SK-N-MC (cell line): ENCODE measurements at regions not wholly inside any gene's neighbourhood (a gene's known extent, or its start where the extent isn't known, plus 50 kb on each side); places are given as distances from the start of the nearest gene placed in this dataset.

Source experiments
- DNase-seq: peaks from one replicate; pipeline ENCODE4 v3.0.0-alpha.2; 2011; ENCODE audit warnings: low read depth, low spot score
- H3K27ac ChIP-seq: fragments of 200-600 bp; sonication (generic); 2 replicates; pipeline ENCODE4 v1.5.1; 2016; ENCODE audit warnings: mixed run types
- H3K36me3 ChIP-seq: fragments of 200-600 bp; sonication (generic); 2 replicates; pipeline ENCODE4 v1.6.1; 2017; ENCODE audit warnings: antibody characterized with exemption, low read length, mixed read lengths; ENCODE audit not compliant: insufficient read depth
- H3K4me3 ChIP-seq: fragments of 200-600 bp; sonication (generic); 2 replicates; pipeline ENCODE4 v1.5.1; 2016
- H3K9ac ChIP-seq: fragments of 200-600 bp; sonication (generic); 2 replicates; pipeline ENCODE4 v1.8.0; 2017; ENCODE audit warnings: mixed run types, mixed read lengths; ENCODE audit not compliant: insufficient read length
- H3K9me3 ChIP-seq: fragments of 200-600 bp; sonication (generic); 2 replicates; pipeline ENCODE4 v1.6.1; 2017; ENCODE audit warnings: low read depth, mild to moderate bottlenecking, antibody characterized with exemption, low read length, moderate library complexity, mixed read lengths
- EZH2 ChIP-seq: fragments of 200-600 bp; sonication (generic); IDR thresholded peaks from one replicate; pipeline ENCODE4 v1.6.1; 2017; ENCODE audit warnings: antibody characterized with exemption
- FOXP2 ChIP-seq: optimal IDR thresholded peaks from 2 replicates; pipeline ENCODE3; 2011; ENCODE audit warnings: mild to moderate bottlenecking, moderate library complexity; ENCODE audit not compliant: insufficient read depth; ENCODE audit errors: extremely low read length, control extremely low read depth
- POLR2AphosphoS5 ChIP-seq: IDR thresholded peaks from 2 replicates; pipeline ENCODE4 v1.6.1; 2012; ENCODE audit warnings: mild to moderate bottlenecking, low read depth, low read length, borderline replicate concordance

DNA sequence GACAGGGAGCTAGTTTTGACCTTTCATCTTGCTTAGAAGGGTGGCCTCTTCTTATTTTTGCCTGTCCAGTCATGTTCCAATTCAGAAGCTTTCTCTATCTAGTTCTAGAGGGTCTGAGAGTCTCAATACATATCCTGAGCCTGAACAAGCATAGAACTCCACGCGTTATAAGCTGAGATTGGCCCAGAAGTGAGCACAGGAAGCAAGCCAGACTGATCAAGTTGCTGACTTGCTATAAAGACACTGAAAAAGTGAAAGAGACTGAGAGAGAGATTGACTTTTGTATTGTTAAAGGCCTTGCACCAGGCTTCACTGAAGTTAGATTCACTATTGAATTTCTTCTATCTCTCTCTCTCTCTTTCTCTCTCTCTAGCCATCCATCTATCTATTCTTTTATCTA lies 142.7 kb upstream of the DOCK10 start:
- Histone ChIP-seq H3K27ac (no peak overlapping the region), H3K9ac (no peak overlapping the region), H3K4me3 (no peak overlapping the region), H3K9me3 (no peaks in the 10 kb centered on the region), H3K36me3 (no peaks in the 10 kb centered on the region)
- DNase-seq = no peak
- no peak for TF ChIP-seq POLR2AphosphoS5
- no peak for TF ChIP-seq FOXP2
- no peak for TF ChIP-seq EZH2

DNA sequence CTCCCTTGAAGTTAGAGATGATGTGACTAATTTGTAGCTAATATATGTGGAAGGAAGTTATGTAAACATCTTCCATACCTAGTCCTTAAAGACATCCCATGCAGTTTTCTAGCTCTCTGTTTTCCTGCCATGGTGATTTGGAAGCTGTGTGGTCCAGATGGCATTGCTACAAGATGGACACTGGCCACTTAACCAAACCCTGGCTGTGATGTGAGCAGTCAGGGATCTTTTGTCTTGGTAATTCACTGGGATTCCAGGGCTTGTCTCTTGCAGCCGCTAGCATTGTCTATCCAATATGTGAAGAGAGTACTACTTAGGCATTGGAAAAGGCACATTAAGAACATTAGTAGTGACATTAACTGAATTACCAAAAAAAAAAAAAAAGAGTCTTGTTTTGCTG lies 139.9 kb upstream of the DOCK10 start:
- Histone ChIP-seq H3K4me3 (no peak overlapping the region), H3K36me3 (no peaks in the 10 kb centered on the region), H3K27ac (no peak overlapping the region), H3K9me3 (no peaks in the 10 kb centered on the region), H3K9ac (no peak overlapping the region)
- no peak for DNase-seq
- TF ChIP-seq POLR2AphosphoS5 = no peak
- no peak for TF ChIP-seq EZH2
- TF ChIP-seq FOXP2 = no peak

DNA sequence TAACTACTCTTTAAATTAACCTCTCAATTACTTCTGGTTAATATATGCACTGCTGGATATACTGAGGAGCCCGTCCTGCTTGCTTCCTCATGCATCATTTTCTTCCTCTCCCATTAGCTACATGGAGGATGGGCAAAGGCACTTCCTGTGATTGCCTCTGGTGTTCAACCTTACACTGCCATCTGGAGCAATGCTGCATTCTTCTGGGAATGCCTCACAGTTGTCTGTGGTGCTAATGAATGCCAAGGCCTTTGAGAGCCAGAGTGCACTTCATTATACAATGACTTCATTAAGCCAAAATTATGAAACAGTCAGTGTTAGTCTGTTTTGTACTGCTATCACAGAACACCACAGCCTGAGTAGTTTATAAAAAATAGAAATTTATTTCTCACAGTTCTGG lies 134.8 kb upstream of the DOCK10 start:
- Histone ChIP-seq H3K9me3 (no peaks in the 10 kb centered on the region), H3K4me3 (no peak overlapping the region), H3K9ac (no peak overlapping the region), H3K36me3 (no peaks in the 10 kb centered on the region), H3K27ac (no peak overlapping the region)
- no peak for TF ChIP-seq EZH2
- no peak for TF ChIP-seq POLR2AphosphoS5
- TF ChIP-seq FOXP2 = no peak
- DNase-seq = no peak

DNA sequence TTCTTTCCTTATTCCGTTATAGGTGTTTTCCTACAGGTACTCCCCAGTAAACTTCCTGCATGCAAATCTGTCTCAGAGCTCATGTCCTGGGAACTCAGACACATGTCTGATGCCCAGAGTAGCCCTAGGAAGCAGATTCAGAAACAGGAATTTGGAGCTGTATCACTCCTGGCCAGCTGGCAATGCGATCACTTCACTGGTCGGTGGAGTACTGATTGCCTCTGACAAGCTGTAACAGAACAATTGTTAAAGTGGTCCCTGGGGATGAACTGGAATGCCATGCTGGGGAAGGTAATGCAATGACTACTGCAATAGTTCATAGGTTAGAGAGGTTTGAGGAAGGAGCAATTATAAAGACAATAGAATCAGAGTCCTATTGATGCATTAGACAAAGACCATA lies 131.6 kb upstream of the DOCK10 start:
- Histone ChIP-seq H3K9ac (no peak overlapping the region), H3K4me3 (no peak overlapping the region), H3K36me3 (no peaks in the 10 kb centered on the region), H3K27ac (no peak overlapping the region), H3K9me3 (no peaks in the 10 kb centered on the region)
- TF ChIP-seq FOXP2 (no peak), POLR2AphosphoS5 (no peak), EZH2 (no peak)
- no peak for DNase-seq

DNA sequence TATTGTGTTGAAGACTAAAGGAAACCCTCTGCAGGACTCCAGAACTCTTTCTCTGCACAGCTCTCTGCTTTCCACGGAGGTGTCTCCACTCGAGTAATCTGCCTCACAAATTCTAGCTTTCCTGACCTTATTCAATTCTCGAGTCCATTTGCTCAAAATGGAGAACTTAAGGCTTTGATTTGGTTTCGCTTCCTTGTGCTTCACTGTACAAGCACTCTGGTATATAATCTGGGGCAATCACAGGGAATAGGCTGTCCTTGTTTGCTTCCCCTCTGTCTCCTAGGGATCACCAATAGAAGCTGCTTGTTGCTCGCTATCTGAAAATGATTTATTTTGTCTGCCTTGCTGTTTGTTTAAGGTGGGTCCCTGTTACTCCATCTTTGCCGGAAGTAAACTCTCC lies 129.1 kb upstream of the DOCK10 start:
- Histone ChIP-seq H3K36me3 (no peaks in the 10 kb centered on the region), H3K4me3 (no peak overlapping the region), H3K27ac (no peak overlapping the region), H3K9ac (no peak overlapping the region), H3K9me3 (no peaks in the 10 kb centered on the region)
- TF ChIP-seq EZH2 = no peak
- TF ChIP-seq FOXP2 = no peak
- TF ChIP-seq POLR2AphosphoS5 = no peak
- no peak for DNase-seq

DNA sequence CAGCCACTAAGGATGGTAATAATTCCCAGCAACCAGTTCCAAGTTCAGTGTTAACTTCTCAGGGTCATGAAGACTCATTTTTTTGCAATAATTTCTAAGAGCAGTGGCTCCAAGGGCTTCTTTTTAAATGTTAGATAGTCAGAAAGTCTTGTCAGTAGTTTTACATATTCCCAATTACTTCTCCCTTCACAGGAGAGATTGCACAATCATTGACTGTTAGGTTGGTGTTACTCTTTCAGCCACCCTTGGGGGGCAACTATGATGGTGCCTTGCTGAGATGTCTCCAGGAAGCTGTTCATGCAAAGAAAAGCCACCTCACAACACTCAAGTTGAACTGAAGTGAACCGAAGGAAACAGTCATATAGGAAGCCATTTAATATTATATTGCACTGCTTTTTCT lies 127.9 kb upstream of the DOCK10 start:
- no peak for TF ChIP-seq POLR2AphosphoS5
- TF ChIP-seq EZH2 = no peak
- no peak for TF ChIP-seq FOXP2
- Histone ChIP-seq H3K27ac (no peak overlapping the region), H3K9me3 (no peaks in the 10 kb centered on the region), H3K4me3 (no peak overlapping the region), H3K9ac (no peak overlapping the region), H3K36me3 (no peaks in the 10 kb centered on the region)
- DNase-seq = no peak

DNA sequence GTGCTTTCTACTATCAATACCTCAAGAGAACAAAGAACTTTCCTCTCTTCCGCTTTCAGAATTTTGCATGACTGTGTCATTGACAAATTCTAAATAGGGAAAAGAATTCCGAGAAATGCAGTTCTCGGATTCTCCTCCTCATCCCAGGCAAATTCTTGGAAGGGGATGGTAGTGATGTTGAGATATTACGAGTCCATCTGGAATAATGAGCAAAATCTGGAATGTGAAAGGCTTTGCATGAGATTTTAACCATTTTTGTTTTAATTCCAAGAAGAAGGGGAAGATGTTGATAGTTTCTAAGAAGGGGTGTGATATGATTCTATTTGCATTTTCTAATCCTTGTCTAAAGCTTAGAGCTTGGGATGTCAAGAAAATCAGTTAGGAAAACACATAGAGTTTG lies 127.1 kb upstream of the DOCK10 start:
- no peak overlapping the region for H3K27ac ChIP-seq
- no peak overlapping the region for H3K9ac ChIP-seq
- no peak overlapping the region for H3K4me3 ChIP-seq
- H3K9me3 ChIP-seq = no peaks in the 10 kb centered on the region
- TF ChIP-seq POLR2AphosphoS5 (no peak), FOXP2 (no peak), EZH2 (no peak)
- no peaks in the 10 kb centered on the region for H3K36me3 ChIP-seq
- DNase-seq = no peak

DNA sequence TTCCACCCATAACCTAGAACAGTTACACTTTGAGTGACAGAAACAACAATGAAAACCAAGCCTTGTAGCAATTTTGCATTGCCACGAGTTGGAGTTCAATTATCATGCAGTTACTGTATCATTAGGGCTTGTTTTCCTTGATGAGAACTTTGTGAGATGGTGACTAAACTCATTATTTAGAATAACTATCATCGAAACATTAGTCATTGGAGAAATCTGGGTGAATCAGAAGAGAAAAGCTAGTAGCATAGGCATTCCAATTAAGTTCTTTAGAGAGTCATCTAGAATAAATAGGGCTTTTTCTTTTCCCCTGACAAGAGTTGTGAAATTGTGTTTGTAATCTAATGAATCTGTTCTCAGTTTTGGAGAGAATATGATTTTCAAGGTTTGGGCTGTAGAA lies 122.8 kb upstream of the DOCK10 start:
- no peak overlapping the region for H3K9ac ChIP-seq
- H3K9me3 ChIP-seq = no peaks in the 10 kb centered on the region
- TF ChIP-seq POLR2AphosphoS5 (no peak), FOXP2 (no peak)
- no peak overlapping the region for H3K4me3 ChIP-seq
- no peak overlapping the region for H3K27ac ChIP-seq
- no peaks in the 10 kb centered on the region for H3K36me3 ChIP-seq
- DNase-seq = no peak

DNA sequence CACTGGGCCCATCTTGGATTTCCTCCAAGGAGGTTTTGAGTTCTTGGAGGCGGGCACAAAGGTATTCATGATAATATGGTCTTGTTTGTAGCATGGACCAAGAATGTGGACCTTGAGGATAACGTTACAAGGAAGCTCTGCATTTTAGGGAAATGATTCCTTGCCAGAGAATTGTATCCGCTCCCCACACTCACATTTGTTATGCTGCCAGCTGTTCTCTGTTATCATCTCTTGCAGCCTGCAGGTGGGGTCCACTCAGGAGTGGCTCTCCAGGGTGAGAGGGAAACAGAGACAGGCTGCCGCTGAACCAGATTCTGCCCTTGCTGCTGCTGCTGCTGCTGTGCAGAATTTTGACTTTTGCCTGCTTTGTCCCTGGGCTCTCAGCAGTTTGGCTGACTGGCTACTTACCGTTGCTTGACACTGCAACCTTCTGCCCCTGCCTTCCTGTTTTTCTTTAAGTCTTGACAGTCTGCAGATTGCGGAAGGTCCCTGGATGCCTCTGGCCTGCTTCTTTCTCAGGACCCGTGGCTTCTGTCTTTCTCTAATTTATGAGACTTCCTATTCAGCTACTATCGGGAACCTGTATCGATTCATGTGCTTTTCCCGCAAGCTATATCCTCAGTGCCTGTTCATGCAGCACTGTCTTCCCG lies 122.3 kb upstream of the DOCK10 start:
- Histone ChIP-seq H3K9ac (no peak overlapping the region), H3K36me3 (no peaks in the 10 kb centered on the region), H3K27ac (no peak overlapping the region), H3K9me3 (no peaks in the 10 kb centered on the region), H3K4me3 (no peak overlapping the region)
- DNase-seq = no peak
- TF ChIP-seq FOXP2 = no peak

DNA sequence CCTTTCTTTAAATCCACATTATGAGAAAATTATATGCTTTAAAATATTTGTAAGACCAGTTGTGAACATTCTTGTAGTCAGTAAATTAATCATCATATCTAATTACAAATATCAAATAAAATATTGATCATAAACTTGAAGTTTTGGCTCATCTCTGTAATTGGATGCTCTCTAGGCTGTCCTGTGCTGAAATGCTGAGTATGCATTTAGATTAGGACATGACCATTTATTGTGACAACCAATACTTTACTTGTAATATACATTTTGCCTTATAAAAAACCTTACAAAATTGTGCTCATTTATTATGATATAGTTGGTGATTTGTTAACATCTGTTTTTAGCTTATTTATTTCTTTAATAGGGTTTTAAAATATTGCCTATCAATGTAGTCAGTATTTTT lies 116.1 kb upstream of the DOCK10 start:
- H3K27ac ChIP-seq = no peak overlapping the region
- no peaks in the 10 kb centered on the region for H3K36me3 ChIP-seq
- no peaks in the 10 kb centered on the region for H3K9me3 ChIP-seq
- TF ChIP-seq EZH2 (no peak), POLR2AphosphoS5 (no peak), FOXP2 (no peak)
- no peak for DNase-seq
- H3K9ac ChIP-seq = no peak overlapping the region
- H3K4me3 ChIP-seq = no peak overlapping the region
